ENCODE measurements at regions not wholly inside any gene's neighbourhood (a gene's known extent, or its start where the extent isn't known, plus 50 kb on each side); places are given as distances from the start of the nearest gene placed in this dataset.

DNA sequence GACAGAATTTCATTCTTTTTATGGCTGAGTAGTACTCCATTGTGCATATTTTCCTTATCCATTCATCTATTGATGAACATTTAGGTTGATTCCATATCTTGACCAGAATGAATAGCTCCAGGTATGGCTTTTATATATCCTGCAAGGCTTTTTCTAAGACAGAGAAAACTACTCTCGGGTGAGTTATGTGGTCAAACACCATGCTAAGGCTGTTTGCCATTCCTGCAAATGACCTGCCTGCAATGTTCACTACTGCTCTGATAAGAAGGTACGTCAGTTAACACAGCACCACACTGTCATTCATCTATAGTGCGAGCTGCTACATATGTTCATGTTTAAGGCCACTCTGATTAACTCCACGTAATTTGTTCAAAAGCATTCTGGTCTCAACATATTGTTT lies 256.8 kb upstream of the RGMB start:
- TF ChIP-seq CTCF (IDR thresholded peaks at IDR 0.05; ENCODE audit: insufficient read depth, missing control alignments): no peak
- DNase-seq (ENCODE audit: insufficient read length, low spot score) (no peak), FAIRE-seq (no peak)

- no peak for FAIRE-seq
- no peak for TF ChIP-seq CTCF (IDR thresholded peaks at IDR 0.05; ENCODE audit: insufficient read depth, missing control alignments)
- no peak for DNase-seq (ENCODE audit: insufficient read length, low spot score)
Measured at GRCh38 chr5:98517560-98518366, 255.7 kb upstream of the RGMB start.

DNA sequence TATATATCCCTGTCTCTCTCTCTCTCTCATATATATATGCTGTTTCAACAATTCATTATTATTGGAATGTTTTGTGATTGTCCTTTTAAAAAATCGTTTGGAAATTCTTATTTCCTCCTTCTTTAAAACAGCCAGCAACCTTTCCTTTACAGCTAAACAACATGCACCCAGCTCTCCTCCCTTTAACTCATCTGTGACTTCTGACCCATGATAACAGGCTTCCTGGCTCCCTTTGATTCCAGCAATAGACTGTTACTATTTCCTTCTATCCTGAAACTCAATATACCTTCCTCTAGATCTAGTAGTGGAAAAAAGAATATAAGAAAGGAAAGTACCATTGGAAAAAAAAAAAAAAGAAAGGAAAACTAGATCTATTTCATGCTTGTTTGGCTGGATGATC lies 254.7 kb upstream of the RGMB start:
- no peak for DNase-seq (ENCODE audit: insufficient read length, low spot score)
- TF ChIP-seq CTCF (IDR thresholded peaks at IDR 0.05; ENCODE audit: insufficient read depth, missing control alignments): no peak
- FAIRE-seq: no peak

- FAIRE-seq (no peak), DNase-seq (ENCODE audit: insufficient read length, low spot score) (no peak)
- no peak for TF ChIP-seq CTCF (IDR thresholded peaks at IDR 0.05; ENCODE audit: insufficient read depth, missing control alignments)
Measured at GRCh38 chr5:98519571-98519970, 253.9 kb upstream of the RGMB start.

GRCh38 chr5:98521821-98522220 lies 251.6 kb upstream of the RGMB start:
- no peak for TF ChIP-seq CTCF (IDR thresholded peaks at IDR 0.05; ENCODE audit: insufficient read depth, missing control alignments)
- FAIRE-seq (no peak), DNase-seq (ENCODE audit: insufficient read length, low spot score) (no peak)

GRCh38 chr5:98524773-98525172 lies 248.7 kb upstream of the RGMB start:
- no peak for DNase-seq (ENCODE audit: insufficient read length, low spot score)
- no peak for FAIRE-seq
- TF ChIP-seq CTCF (IDR thresholded peaks at IDR 0.05; ENCODE audit: insufficient read depth, missing control alignments): no peak

DNA sequence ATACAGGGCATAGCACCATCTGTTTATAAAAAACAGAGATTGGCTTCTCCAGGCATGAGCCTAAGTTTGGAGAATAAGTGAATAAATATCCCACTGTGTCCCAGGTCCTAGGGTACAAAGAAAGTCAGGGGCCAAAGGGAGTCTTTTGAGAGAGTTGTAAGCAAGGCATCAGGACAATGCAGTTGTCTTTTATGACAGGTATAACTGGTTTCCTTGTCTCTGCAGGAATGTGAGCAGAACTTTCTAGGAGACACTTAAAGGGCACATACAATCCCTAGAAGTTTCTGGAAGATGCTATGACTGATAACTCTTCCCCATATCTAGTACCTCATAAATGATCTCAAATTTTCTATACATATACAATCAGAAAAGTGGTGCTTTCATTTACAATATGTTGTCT lies 245.6 kb upstream of the RGMB start:
- TF ChIP-seq CTCF (IDR thresholded peaks at IDR 0.05; ENCODE audit: insufficient read depth, missing control alignments): no peak
- DNase-seq (ENCODE audit: insufficient read length, low spot score): no peak
- FAIRE-seq: no peak
